Right ventricle myocardium inferior (tissue), 1 donor: ENCODE measurements at regions not wholly inside any gene's neighbourhood (a gene's known extent, or its start where the extent isn't known, plus 50 kb on each side); places are given as distances from the start of the nearest gene placed in this dataset.
"Not testable (repeated sequence)": the region's sequence is repeated elsewhere in the genome, so short reads cannot be mapped to it uniquely, and the experiment has no call there.

ENCODE experiments used
- ATAC-seq: fragments of 200-7000 bp; cut with Tn5 transposase; one replicate; pipeline ENCODE4 v1.9.1; 2020; ENCODE audit warnings: mild to moderate bottlenecking, moderate library complexity
- DNase-seq: peaks from one replicate; pipeline ENCODE4 v3.0.0; 2021; ENCODE audit errors: missing footprints
- intact Hi-C: fragments of 100-400 bp; cut with DNase I; formaldehyde crosslinking; loops from one replicate; pipeline ENCODE4 v1.11.0; 2022
- donor health status: DM: no; HTN: yes; CAD: no; lungs with severe emphysema.

DNA sequence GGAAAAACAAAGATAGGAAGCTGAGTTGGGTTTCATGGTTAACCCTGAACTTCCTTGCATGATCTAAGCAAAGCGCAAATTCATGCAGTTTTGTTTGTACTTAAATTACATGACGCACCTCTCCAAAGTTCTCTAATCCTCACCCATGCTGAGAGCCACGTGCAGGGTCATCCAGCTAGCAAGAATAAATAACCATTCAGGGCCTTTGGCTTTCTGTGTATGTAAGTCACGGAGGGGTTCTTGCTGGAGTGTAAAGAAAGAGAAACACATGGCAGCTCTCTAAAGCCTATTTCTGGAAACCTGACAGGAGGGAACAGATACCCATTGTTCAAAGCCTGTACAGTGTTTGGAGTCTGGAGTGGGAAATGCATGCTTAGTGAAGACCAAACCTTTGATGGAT is 171.7 kb upstream of the CCN2 start:
- no peak for ATAC-seq
- no peak for DNase-seq
- intact Hi-C loops, result no loop called here

DNA sequence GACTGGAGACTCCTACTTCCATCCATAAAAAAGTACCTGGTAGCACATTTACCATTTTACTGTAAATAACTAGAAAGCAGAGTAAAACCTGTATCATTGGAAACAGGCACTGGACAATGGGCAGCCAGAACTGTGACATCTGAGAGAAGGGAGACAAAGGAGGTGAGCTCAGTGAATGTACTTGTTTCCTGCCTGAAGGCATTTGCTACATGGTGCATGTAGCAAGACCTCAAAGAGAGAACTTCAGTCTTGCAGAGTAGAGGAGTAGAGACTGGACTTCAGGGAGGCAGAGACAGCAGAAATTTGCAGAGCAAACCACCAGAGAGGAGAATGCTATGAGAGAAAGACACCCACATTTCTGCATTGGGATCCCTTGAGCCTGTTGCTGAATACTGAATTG is 171.0 kb upstream of the CCN2 start:
- intact Hi-C loops, result no loop called here
- DNase-seq, result no peak
- ATAC-seq, result no peak

GRCh38 chr6:132118144-132118543 is 167.0 kb upstream of the CCN2 start:
- intact Hi-C loops, result no loop called here
- no peak for ATAC-seq
- DNase-seq, result no peak

DNA sequence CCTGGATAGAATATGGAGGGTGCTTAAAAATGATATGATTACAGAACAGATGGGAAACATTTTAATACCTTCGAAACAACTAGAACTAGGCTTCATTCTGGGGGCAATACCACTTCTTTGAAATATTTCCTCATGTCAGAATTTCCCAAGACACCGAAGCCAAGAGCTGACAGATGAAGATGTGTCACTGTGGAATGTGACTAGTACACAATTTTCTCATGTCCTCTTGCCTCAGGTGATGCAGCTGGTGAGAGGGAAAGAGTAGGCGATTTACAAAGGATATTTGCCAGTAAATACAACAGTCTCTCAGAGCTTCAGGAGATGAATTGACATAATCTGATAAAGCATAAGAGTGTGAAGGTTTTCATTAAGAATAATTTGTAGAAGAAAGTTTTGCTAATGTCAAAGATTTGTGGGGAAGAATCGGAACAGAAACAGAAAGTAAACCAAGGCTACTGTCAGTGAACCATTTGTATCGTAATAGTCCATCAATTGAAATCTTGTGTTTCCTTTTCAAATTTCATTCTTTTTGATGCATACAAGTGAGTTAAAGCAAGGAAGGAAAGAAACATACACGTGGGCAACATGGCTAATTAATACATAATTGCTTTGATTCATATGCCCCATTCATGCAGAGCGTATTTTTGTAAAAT is 164.7 kb upstream of the CCN2 start:
- no peak for DNase-seq
- ATAC-seq, result no peak
- intact Hi-C loops, result no loop called here

- ATAC-seq (no peak), DNase-seq (no peak)
- intact Hi-C loops, result no loop called here
These were observed 163.1 kb upstream of the CCN2 start for GRCh38 chr6:132114201-132114825.

- ATAC-seq, result not testable (repeated sequence)
These were observed 158.6 kb upstream of the CCN2 start for GRCh38 chr6:132109752-132110151.

GRCh38 chr6:132107896-132108295 is 156.7 kb upstream of the CCN2 start:
- no peak for DNase-seq
- ATAC-seq, result no peak

More at GRCh38 chr6:132109752-132110151, 158.6 kb upstream of the CCN2 start:
- DNase-seq, intact Hi-C loops: not testable (repeated sequence)

GRCh38 chr6:132101535-132101934 is 150.4 kb upstream of the CCN2 start:
- ATAC-seq (no peak), DNase-seq (no peak)
- intact Hi-C loops, result no loop called here

More at GRCh38 chr6:132107896-132108295, 156.7 kb upstream of the CCN2 start:
- intact Hi-C loops, result no loop called here

GRCh38 chr6:132100388-132100990 is 149.3 kb upstream of the CCN2 start:
- ATAC-seq, result no peak
- DNase-seq, result no peak
- intact Hi-C loops, result no loop called here

- intact Hi-C loops, result no loop called here
- ATAC-seq (no peak), DNase-seq (no peak)
These were observed 145.8 kb upstream of the CCN2 start for GRCh38 chr6:132096996-132097395.

DNA sequence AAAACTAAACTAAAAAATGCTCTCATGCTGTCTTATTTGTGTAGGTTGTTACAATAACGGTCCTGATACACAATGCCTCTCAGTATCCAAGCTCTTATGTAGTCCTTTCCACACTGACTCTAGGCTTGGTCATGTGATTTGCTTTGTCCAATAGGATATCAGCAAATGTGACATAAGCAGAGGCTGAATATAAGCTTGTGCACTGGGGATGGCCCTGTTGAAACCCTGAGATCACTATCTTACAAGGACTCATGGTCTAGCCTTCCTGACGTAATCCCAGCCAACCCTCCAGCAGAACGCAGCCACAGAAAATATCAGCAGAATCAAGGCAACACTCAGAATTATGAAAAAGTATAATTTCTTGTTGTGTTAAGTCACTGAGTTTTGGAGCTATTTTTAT is 145.1 kb upstream of the CCN2 start:
- no peak for ATAC-seq
- intact Hi-C loops, result no loop called here
- no peak for DNase-seq

- ATAC-seq (no peak), DNase-seq (no peak)
These were observed 138.0 kb upstream of the CCN2 start for GRCh38 chr6:132089173-132089572.

DNA sequence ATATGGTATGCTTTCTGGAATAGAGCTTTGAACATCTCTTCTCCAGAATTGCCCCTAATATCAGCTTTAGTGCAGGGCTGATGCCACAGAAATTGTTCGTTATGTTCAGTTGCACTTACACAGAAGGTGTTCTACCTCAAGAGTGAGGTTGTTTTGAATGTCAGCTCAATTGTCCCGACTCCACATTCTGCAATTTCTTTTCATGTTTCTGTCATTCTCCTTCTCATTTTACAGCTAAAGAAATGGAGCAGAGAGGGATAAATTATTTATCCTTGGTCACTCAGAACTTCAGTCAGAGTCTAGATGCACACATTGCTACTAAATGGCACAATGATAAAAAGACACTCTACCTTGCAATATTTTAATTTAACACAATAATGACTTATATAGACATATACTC is 137.0 kb upstream of the CCN2 start:
- DNase-seq (no peak), ATAC-seq (no peak)
- intact Hi-C loops, result no loop called here

More at GRCh38 chr6:132089173-132089572, 138.0 kb upstream of the CCN2 start:
- intact Hi-C loops, result no loop called here

GRCh38 chr6:132087391-132087790 is 136.2 kb upstream of the CCN2 start:
- no peak for DNase-seq
- ATAC-seq, result no peak
- intact Hi-C loops, result no loop called here

DNA sequence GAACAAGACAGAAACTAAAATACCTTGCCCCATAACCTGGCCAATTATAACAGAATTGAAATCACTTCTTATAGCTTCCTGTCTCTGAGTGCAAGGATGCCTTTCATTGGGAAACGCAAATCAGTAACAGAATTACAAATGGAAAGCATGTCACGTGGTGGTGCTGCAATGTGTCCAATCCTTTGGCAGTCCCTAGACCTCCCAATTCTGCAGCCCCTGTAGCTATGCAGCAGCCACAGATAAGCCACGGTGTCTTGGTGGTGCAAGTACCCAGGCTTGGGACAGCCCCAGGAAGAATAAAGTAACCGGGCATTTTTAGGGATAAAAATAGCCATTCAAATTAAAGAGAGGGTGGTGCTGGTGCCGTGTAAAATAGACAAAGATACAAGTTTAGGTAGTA is 134.6 kb upstream of the CCN2 start:
- intact Hi-C loops, result no loop called here
- ATAC-seq (no peak), DNase-seq (no peak)

DNA sequence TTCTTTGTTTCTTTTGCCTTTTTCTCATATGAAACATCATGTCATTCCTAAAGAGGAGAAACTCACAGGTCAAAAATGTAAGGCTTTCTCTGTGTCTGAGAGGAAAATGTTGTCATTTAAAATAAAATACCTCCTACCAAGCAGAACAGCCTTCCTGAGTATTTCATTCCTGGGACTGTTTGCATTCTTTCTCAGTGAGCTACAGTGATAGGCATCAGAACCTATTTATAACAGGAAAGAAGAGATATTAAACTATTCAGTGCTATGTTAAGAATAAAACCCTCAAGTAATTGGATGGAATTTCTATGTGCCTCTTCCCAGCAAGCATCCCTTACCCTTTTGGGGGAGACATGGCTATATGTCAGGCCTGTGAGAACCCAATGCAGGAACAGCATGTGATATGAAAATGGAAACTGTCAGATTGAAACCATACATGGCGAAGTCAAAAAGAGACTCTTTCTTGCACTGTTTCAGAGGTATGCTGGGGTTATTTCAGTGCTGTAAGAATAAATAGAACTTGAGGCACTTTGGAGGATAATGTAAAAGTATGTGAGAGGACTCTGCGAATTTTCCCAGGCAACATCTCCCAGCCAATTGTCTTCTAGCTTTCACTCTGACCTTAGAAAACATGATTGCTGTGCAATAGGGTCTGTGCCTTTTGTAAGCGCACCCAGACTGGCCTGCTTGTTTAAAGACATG is 133.8 kb upstream of the CCN2 start:
- no peak for ATAC-seq
- intact Hi-C loops, result no loop called here
- no peak for DNase-seq

- ATAC-seq (no peak), DNase-seq (no peak)
- intact Hi-C loops, result no loop called here
These were observed 131.2 kb upstream of the CCN2 start for GRCh38 chr6:132082421-132082820.

DNA sequence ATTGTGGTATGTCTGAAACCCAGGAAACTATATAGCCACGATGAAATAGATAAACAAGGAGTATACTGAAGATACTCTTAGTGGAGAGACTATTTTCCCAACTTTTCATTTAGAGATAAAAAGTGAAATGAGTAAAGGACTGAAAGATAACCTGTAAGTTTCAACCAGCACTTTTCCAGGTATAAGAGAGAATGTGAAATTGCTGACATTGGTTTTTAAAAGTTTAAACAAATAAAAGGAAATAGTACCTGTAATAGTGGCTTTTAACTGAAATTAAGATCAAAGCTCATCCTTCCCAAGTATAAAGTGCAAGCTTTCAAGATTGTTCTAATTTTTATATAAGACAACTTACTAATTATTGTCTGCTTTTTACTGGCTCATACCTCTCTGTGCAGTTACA is 130.2 kb upstream of the CCN2 start:
- ATAC-seq (no peak), DNase-seq (no peak)
- intact Hi-C loops, result no loop called here

DNA sequence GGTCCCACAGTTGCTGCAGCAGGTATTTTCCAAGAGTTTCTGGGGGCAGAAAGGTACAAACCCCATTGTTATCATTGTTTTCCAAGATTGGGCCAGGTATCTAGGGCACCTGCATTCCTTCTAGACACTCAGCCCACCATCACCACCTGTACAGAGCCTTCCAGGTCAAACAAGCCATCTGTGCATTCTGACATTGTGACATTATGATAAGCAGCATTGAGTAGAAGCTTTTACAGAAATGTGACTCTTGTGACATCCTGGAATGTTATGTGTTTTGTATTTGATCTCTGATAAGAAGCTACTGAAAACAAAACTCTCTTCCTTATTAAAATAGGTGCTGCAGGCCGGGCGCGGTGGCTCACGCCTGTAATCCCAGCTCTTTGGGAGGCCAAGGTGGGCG is 128.1 kb upstream of the CCN2 start:
- intact Hi-C loops, result no loop called here
- ATAC-seq (no peak), DNase-seq (no peak)

GRCh38 chr6:132076452-132076851 is 125.3 kb upstream of the CCN2 start:
- no peak for DNase-seq
- intact Hi-C loops, result no loop called here
- ATAC-seq, result no peak
